ENCODE measurements at regions not wholly inside any gene's neighbourhood (a gene's known extent, or its start where the extent isn't known, plus 50 kb on each side); places are given as distances from the start of the nearest gene placed in this dataset.
"Not testable (repeated sequence)": the region's sequence is repeated elsewhere in the genome, so short reads cannot be mapped to it uniquely, and the experiment has no call there.

- Histone ChIP-seq H3K9ac (ENCODE audit: insufficient read depth, low read length) (no peak overlapping the region), H4K20me1 (ENCODE audit: control insufficient read depth, extremely low read depth, insufficient read depth, low read length) (no peaks in the 10 kb centered on the region), H3K4me3 (replicated peaks in 1 of 4; ENCODE audit: control extremely low read depth in 1 of 4, insufficient read depth in 1 of 4, low read depth in 3 of 4, low read length in 4 of 4) (no peak overlapping the region), H3K27ac (ENCODE audit: insufficient read depth, low read length) (no peak overlapping the region), H2AFZ (ENCODE audit: low read length) (no peak overlapping the region), H3K79me2 (ENCODE audit: control insufficient read depth, insufficient read depth, low read length) (no peaks in the 10 kb centered on the region), H3K4me2 (ENCODE audit: extremely low read depth, insufficient read depth, low read length) (no peak overlapping the region), H3K4me1 (ENCODE audit: control insufficient read depth, extremely low read depth, insufficient read depth, low read length) (no peaks in the 10 kb centered on the region), H3K36me3 (ENCODE audit: control insufficient read depth, insufficient read depth, low read length) (no peaks in the 10 kb centered on the region), H3K27me3 (ENCODE audit: control insufficient read depth, insufficient read depth, low read length) (no peaks in the 10 kb centered on the region), H3K9me3 (ENCODE audit: control insufficient read depth, insufficient read depth, low read depth, low read length) (no peaks in the 10 kb centered on the region)
- TF ChIP-seq, protein P1, sequence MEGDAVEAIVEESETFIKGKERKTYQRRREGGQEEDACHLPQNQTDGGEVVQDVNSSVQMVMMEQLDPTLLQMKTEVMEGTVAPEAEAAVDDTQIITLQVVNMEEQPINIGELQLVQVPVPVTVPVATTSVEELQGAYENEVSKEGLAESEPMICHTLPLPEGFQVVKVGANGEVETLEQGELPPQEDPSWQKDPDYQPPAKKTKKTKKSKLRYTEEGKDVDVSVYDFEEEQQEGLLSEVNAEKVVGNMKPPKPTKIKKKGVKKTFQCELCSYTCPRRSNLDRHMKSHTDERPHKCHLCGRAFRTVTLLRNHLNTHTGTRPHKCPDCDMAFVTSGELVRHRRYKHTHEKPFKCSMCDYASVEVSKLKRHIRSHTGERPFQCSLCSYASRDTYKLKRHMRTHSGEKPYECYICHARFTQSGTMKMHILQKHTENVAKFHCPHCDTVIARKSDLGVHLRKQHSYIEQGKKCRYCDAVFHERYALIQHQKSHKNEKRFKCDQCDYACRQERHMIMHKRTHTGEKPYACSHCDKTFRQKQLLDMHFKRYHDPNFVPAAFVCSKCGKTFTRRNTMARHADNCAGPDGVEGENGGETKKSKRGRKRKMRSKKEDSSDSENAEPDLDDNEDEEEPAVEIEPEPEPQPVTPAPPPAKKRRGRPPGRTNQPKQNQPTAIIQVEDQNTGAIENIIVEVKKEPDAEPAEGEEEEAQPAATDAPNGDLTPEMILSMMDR (conservative IDR thresholded peaks at IDR 0.05 in 1 of 2, IDR thresholded peaks at IDR 0.05 in 1 of 2; ENCODE audit: low read depth in 1 of 2, low read length in 2 of 2): no peak
- DNase-seq (ENCODE audit: low read depth in 2 of 2): peak in 1 of 2 donors; percentile 10
Observed at GRCh38 chr15:30824518-30825195, 79.1 kb upstream of the FAN1 start.

GRCh38 chr15:30827625-30828303, 76.0 kb upstream of the FAN1 start:
- Histone ChIP-seq H3K27me3 (ENCODE audit: control insufficient read depth, insufficient read depth, low read length) (no peaks in the 10 kb centered on the region), H3K79me2 (ENCODE audit: control insufficient read depth, insufficient read depth, low read length) (no peaks in the 10 kb centered on the region), H3K36me3 (ENCODE audit: control insufficient read depth, insufficient read depth, low read length) (no peaks in the 10 kb centered on the region), H3K4me3 (replicated peaks in 1 of 4; ENCODE audit: control extremely low read depth in 1 of 4, insufficient read depth in 1 of 4, low read depth in 3 of 4, low read length in 4 of 4) (no peak overlapping the region), H2AFZ (ENCODE audit: low read length) (no peak overlapping the region), H3K4me1 (ENCODE audit: control insufficient read depth, extremely low read depth, insufficient read depth, low read length) (no peaks in the 10 kb centered on the region), H3K9ac (ENCODE audit: insufficient read depth, low read length) (no peak overlapping the region), H3K4me2 (ENCODE audit: extremely low read depth, insufficient read depth, low read length) (no peak overlapping the region), H3K27ac (ENCODE audit: insufficient read depth, low read length) (no peak overlapping the region), H4K20me1 (ENCODE audit: control insufficient read depth, extremely low read depth, insufficient read depth, low read length) (no peaks in the 10 kb centered on the region), H3K9me3 (ENCODE audit: control insufficient read depth, insufficient read depth, low read depth, low read length) (no peaks in the 10 kb centered on the region)
- no peak for DNase-seq (ENCODE audit: low read depth in 2 of 2)
- TF ChIP-seq, protein P1 (conservative IDR thresholded peaks at IDR 0.05 in 1 of 2, IDR thresholded peaks at IDR 0.05 in 1 of 2; ENCODE audit: low read depth in 1 of 2, low read length in 2 of 2): no peak
- no peak for TF ChIP-seq EZH2 (IDR thresholded peaks at IDR 0.05; ENCODE audit: low read length, missing control alignments)

GRCh38 chr15:30828304-30828639, 75.4 kb upstream of the FAN1 start:
- H3K9me3 ChIP-seq (ENCODE audit: control insufficient read depth, insufficient read depth, low read depth, low read length); H3K27ac ChIP-seq (ENCODE audit: insufficient read depth, low read length); H3K27me3 ChIP-seq (ENCODE audit: control insufficient read depth, insufficient read depth, low read length); H3K4me3 ChIP-seq (replicated peaks in 1 of 4; ENCODE audit: control extremely low read depth in 1 of 4, insufficient read depth in 1 of 4, low read depth in 3 of 4, low read length in 4 of 4); H4K20me1 ChIP-seq (ENCODE audit: control insufficient read depth, extremely low read depth, insufficient read depth, low read length); H3K79me2 ChIP-seq (ENCODE audit: control insufficient read depth, insufficient read depth, low read length); H2AFZ ChIP-seq (ENCODE audit: low read length); H3K9ac ChIP-seq (ENCODE audit: insufficient read depth, low read length); H3K36me3 ChIP-seq (ENCODE audit: control insufficient read depth, insufficient read depth, low read length); H3K4me1 ChIP-seq (ENCODE audit: control insufficient read depth, extremely low read depth, insufficient read depth, low read length); H3K4me2 ChIP-seq (ENCODE audit: extremely low read depth, insufficient read depth, low read length): not testable (repeated sequence)
- DNase-seq (ENCODE audit: low read depth in 2 of 2): peak; percentile 12 to 22

Measured in fibroblast of lung (primary cell).